Natural killer cell (primary cell): ENCODE measurements at regions not wholly inside any gene's neighbourhood (a gene's known extent, or its start where the extent isn't known, plus 50 kb on each side); places are given as distances from the start of the nearest gene placed in this dataset.

Source experiments
- ATAC-seq, 3 donors: fragments of 150-1000 bp in 2 of 3; fragments of 200-7000 bp in 1 of 3; cut with Tn5 transposase; 1 replicate in 1 of 3; 2 replicates in 2 of 3; pipeline ENCODE4 v1.10.0; 2021; ENCODE audit warnings: mild to moderate bottlenecking in 2 of 3, moderate library complexity in 2 of 3
- DNase-seq, 2 donors: peaks; one replicate each; pipeline versions ENCODE4 v3.0.0 to v3.0.0-alpha.2; 2013 to 2021; ENCODE audit warnings: mixed read lengths in 1 of 2
- H3K27ac ChIP-seq: one replicate; pipeline ENCODE4 v1.5.1; 2013; ENCODE audit warnings: mild to moderate bottlenecking, low read length
- H3K27me3 ChIP-seq: one replicate; pipeline ENCODE4 v1.6.1; 2013; ENCODE audit warnings: low read length; ENCODE audit not compliant: control insufficient read depth, insufficient read depth
- H3K36me3 ChIP-seq: one replicate; pipeline ENCODE4 v1.6.1; 2013; ENCODE audit warnings: low read length; ENCODE audit not compliant: control insufficient read depth, insufficient read depth
- H3K4me1 ChIP-seq: one replicate; pipeline ENCODE4 v1.6.1; 2013; ENCODE audit warnings: low read length; ENCODE audit not compliant: control insufficient read depth, insufficient read depth
- H3K4me3 ChIP-seq: one replicate; pipeline ENCODE4 v1.5.1; 2013; ENCODE audit warnings: low read length
- H3K9me3 ChIP-seq: one replicate; pipeline ENCODE4 v1.6.1; 2013; ENCODE audit warnings: low read length; ENCODE audit not compliant: control insufficient read depth, insufficient read depth
- H3K27ac Mint-ChIP-seq, 2 donors: one replicate each; pipeline ENCODE4 v1.8.0; 2022; ENCODE audit warnings: mild to moderate bottlenecking in 2 of 2, mixed read lengths in 2 of 2, moderate library complexity in 1 of 2
- H3K27me3 Mint-ChIP-seq, 2 donors: one replicate each; pipeline ENCODE4 v1.8.0; 2022; ENCODE audit warnings: low read depth in 2 of 2, mixed read lengths in 2 of 2
- H3K36me3 Mint-ChIP-seq: one replicate; pipeline ENCODE4 v1.8.0; 2022; ENCODE audit warnings: mixed read lengths
- H3K4me1 Mint-ChIP-seq, 2 donors: one replicate each; pipeline ENCODE4 v1.8.0; 2022; ENCODE audit warnings: mixed read lengths in 2 of 2
- H3K4me3 Mint-ChIP-seq: one replicate; pipeline ENCODE4 v1.8.0; 2022; ENCODE audit warnings: mild to moderate bottlenecking, moderate library complexity, mixed read lengths
- H3K9me3 Mint-ChIP-seq, 2 donors: one replicate each; pipeline ENCODE4 v1.8.0; 2022; ENCODE audit warnings: mixed read lengths in 2 of 2
- WGBS: methylation state at CpG from one replicate; pipeline ENCODE4 v1.1.7; 2013; ENCODE audit warnings: missing lambda C conversion rate; ENCODE audit not compliant: insufficient coverage; 5-methylcytosine and 5-hydroxymethylcytosine counted together
- intact Hi-C: fragments of 100-400 bp; cut with micrococcal nuclease; formaldehyde crosslinking; loops from one replicate; pipeline ENCODE4 v1.14.2; 2022
- TF ChIP-seq, protein P1 (sequence below): fragments of 200-600 bp; IDR thresholded peaks from one replicate; pipeline ENCODE4 v1.8.0; 2022; ENCODE audit warnings: antibody characterized with exemption

- Histone ChIP-seq H3K27me3 (no peaks in the 10 kb centered on the region), H3K4me3 (no peak overlapping the region), H3K9me3 (no peaks in the 10 kb centered on the region), H3K27ac (no peak overlapping the region), H3K36me3 (no peaks in the 10 kb centered on the region), H3K4me1 (no peaks in the 10 kb centered on the region)
- Mint-ChIP-seq H3K27ac (no peak overlapping the region), H3K27me3 (no peaks in the 10 kb centered on the region), H3K4me1 (peaks cover 0 to 9% of the 10 kb centered on the region in 2 donors), H3K36me3 (no peaks in the 10 kb centered on the region), H3K9me3 (peaks cover 0 to 2% of the 10 kb centered on the region in 2 donors), H3K4me3 (no peak overlapping the region)
- WGBS: 81% methylated on average over 3 of the region's 3 CpGs
- no peak for DNase-seq
- intact Hi-C loops: no loop called here
- ATAC-seq: no peak
- TF ChIP-seq, protein P1, sequence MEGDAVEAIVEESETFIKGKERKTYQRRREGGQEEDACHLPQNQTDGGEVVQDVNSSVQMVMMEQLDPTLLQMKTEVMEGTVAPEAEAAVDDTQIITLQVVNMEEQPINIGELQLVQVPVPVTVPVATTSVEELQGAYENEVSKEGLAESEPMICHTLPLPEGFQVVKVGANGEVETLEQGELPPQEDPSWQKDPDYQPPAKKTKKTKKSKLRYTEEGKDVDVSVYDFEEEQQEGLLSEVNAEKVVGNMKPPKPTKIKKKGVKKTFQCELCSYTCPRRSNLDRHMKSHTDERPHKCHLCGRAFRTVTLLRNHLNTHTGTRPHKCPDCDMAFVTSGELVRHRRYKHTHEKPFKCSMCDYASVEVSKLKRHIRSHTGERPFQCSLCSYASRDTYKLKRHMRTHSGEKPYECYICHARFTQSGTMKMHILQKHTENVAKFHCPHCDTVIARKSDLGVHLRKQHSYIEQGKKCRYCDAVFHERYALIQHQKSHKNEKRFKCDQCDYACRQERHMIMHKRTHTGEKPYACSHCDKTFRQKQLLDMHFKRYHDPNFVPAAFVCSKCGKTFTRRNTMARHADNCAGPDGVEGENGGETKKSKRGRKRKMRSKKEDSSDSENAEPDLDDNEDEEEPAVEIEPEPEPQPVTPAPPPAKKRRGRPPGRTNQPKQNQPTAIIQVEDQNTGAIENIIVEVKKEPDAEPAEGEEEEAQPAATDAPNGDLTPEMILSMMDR: no peak
Observed at GRCh38 chr16:26273607-26274006, 581.8 kb downstream of the HS3ST4 start.

DNA sequence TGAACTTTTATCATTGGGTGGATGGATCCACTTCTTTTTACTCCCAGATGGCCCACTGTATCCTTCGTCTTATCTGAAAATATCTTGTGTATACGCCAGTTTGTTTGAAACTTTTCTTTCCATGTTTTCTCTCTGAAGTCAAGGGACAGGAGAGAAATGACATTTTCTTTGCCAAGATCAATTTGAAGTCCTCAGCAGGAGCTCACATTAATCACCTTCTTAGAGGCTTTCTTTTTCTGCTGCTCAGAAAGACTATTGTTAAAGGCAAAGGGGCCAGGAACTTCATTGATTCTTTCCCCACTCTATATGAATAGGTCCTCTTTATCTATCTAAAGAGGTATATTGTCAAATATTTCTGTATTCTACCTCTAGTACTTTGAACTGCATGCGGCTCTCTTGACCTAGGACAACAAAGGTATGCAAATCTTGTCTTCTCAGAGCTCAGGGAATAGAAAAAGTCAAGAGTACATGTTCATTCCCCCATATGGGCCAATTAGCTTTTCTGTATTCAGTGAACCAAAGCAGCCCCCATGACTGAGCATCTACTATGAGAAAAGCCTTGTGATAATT is 583.3 kb downstream of the HS3ST4 start:
- ATAC-seq: no peak
- H3K4me1 ChIP-seq: no peaks in the 10 kb centered on the region
- H3K27ac ChIP-seq: no peak overlapping the region
- H3K36me3 Mint-ChIP-seq: no peaks in the 10 kb centered on the region
- H3K9me3 Mint-ChIP-seq: peaks cover 0 to 2% of the 10 kb centered on the region in 2 donors
- H3K27ac Mint-ChIP-seq: no peak overlapping the region
- H3K4me3 ChIP-seq: no peak overlapping the region
- H3K27me3 ChIP-seq: no peaks in the 10 kb centered on the region
- no peak for DNase-seq
- H3K9me3 ChIP-seq: no peaks in the 10 kb centered on the region
- no peaks in the 10 kb centered on the region for H3K36me3 ChIP-seq
- no peak overlapping the region for H3K4me3 Mint-ChIP-seq
- 78% methylated on average over 3 of the region's 3 CpGs for WGBS
- TF ChIP-seq, protein P1: no peak
- H3K27me3 Mint-ChIP-seq: no peaks in the 10 kb centered on the region
- H3K4me1 Mint-ChIP-seq: peaks cover 0 to 3% of the 10 kb centered on the region in 2 donors
- intact Hi-C loops: no loop called here

DNA sequence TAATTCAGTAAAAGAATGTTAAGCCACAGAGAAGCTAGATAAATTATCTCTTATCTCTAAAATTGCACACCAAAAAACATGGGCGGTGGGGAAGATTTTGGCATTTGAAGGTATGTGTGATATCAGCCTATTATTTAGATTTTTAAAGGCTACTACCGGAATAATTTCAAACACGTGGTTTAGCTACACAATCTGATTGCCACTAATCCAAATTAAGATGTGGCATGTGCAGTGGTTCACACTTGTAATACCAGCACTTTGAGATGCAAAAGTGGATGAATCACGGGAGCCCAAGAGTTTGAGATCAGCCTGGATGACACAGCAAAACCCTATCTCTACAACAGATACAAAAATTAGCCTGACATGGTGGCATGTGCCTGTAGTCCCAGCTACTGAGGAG is 584.5 kb downstream of the HS3ST4 start:
- Mint-ChIP-seq H3K36me3 (no peaks in the 10 kb centered on the region), H3K27ac (no peak overlapping the region)

More for the DNA sequence above, 584.5 kb downstream of the HS3ST4 start:
- Mint-ChIP-seq H3K9me3 (no peaks in the 10 kb centered on the region), H3K4me3 (no peak overlapping the region), H3K27me3 (peaks cover 0 to 3% of the 10 kb centered on the region in 2 donors), H3K4me1 (no peaks in the 10 kb centered on the region)
- H3K27ac ChIP-seq: no peak overlapping the region
- no peaks in the 10 kb centered on the region for H3K27me3 ChIP-seq
- no peaks in the 10 kb centered on the region for H3K36me3 ChIP-seq
- ATAC-seq (no peak), DNase-seq (no peak)
- H3K4me1 ChIP-seq: no peaks in the 10 kb centered on the region
- intact Hi-C loops: no loop called here
- 79% methylated on average over 3 of the region's 4 CpGs for WGBS
- no peaks in the 10 kb centered on the region for H3K9me3 ChIP-seq
- no peak overlapping the region for H3K4me3 ChIP-seq
- TF ChIP-seq, protein P1: no peak
